Stimulated activated naive CD8-positive, alpha-beta T cell treated with anti-CD3 and anti-CD28 coated beads, Interleukin-15, Interleukin-2, amounts not matched to agents 100 ng/mL and 50 ng/mL, for 24 hours (primary cell): ENCODE measurements at regions not wholly inside any gene's neighbourhood (a gene's known extent, or its start where the extent isn't known, plus 50 kb on each side); places are given as distances from the start of the nearest gene placed in this dataset.

Experiments used
- H3K27ac Mint-ChIP-seq: one replicate; pipeline ENCODE4 v1.8.0; 2021; ENCODE audit warnings: mild to moderate bottlenecking, mixed read lengths
- H3K27me3 Mint-ChIP-seq: one replicate; pipeline ENCODE4 v1.8.0; 2021; ENCODE audit warnings: mixed read lengths
- H3K36me3 Mint-ChIP-seq: one replicate; pipeline ENCODE4 v1.8.0; 2021; ENCODE audit warnings: low read depth, mixed read lengths
- H3K4me1 Mint-ChIP-seq: one replicate; pipeline ENCODE4 v1.8.0; 2021; ENCODE audit warnings: low read depth, mixed read lengths
- H3K4me3 Mint-ChIP-seq: one replicate; pipeline ENCODE4 v1.8.0; 2021; ENCODE audit warnings: mild to moderate bottlenecking, mixed read lengths
- H3K9me3 Mint-ChIP-seq: one replicate; pipeline ENCODE4 v1.8.0; 2021; ENCODE audit warnings: mixed read lengths

DNA sequence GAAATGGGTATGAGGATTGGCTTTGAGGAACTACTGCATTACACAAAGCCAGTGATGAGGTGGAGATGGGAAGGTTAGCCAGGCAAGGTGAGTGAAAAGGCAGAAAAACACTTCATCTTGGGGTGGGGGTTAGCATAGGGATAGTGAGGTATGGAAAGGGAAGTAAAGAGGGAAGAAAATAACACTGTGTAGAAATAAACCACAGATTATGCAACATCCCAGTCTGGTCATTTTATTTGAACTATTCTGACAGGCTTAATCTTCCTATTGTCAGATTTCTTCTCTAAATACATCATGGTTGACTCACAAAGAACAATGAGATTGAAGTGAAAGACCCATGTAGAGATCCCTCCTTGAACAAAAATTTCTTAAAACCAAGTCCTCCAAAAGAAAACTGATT is 640.2 kb downstream of the PTPRC start:
- H3K27me3 Mint-ChIP-seq: peaks cover 13% of the 10 kb centered on the region
- no peak overlapping the region for H3K27ac Mint-ChIP-seq
- H3K36me3 Mint-ChIP-seq: no peaks in the 10 kb centered on the region
- H3K9me3 Mint-ChIP-seq: peaks cover 16% of the 10 kb centered on the region
- no peak overlapping the region for H3K4me3 Mint-ChIP-seq
- H3K4me1 Mint-ChIP-seq: peaks cover 34% of the 10 kb centered on the region

DNA sequence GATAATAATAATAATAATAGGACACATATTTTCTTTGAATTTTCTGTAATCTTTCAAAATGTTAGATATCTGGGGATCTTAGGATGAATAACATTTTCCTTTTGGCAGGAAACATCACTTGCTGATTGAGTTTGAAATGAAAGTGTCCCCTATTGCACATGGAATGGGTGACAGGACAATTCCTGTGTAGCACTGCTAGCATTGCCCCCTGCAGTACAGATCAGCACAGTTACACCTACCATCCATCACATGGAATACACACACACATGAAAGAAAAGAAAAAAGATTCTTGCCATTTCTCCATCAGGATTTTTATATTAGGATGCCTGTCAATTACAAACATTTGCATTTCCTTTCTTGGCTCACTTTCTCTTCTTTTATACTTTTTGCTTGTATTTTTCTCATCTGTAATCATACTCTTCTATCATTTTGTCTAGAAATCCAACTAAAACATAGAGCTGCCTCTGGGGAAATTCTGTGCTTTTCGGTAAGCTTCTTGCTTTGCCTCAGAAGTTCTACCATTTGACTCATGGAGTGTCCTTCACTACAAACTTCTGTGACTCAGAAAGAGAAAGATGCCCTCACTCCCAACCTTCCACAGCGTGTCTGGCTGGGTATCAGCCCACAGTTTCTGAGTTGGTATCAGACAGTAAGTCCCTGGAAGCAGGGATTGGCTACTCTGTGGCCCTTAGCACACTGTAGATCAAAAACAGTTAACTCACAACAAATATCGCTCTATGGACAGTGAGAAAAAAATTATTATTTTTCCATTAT is 641.2 kb downstream of the PTPRC start:
- H3K4me3 Mint-ChIP-seq: no peak overlapping the region
- peak overlapping the region; percentile 34 for H3K27ac Mint-ChIP-seq
- H3K9me3 Mint-ChIP-seq: peaks cover 16% of the 10 kb centered on the region
- H3K4me1 Mint-ChIP-seq: peaks cover 32% of the 10 kb centered on the region
- H3K27me3 Mint-ChIP-seq: peaks cover 15% of the 10 kb centered on the region
- no peaks in the 10 kb centered on the region for H3K36me3 Mint-ChIP-seq

DNA sequence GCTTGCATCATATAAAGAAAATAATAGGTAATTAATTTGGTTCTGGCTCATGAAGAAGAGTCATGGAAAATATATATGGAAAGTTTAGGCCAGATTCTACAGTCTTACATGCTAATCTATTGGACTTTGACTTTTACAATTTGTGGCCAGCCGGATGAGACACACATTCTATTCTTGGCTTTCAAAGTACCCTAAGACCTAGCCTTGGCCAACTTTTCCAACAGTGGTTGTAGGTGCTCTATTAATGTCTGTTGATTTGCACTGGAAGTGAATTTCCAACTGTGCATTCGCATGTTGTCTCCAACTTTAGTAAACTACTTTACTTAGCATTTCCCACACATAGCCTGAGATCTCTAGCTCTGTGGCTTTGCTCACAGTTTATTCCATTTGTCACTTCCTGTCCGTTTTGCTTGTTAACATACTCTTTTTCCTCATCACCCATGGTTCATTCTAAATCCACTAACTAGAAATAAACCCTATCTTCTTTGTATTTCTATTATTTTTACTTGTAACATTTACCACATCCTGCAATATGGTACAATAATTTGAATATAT is 644.0 kb downstream of the PTPRC start:
- Mint-ChIP-seq H3K27me3 (peaks cover 24% of the 10 kb centered on the region), H3K9me3 (peaks cover 5% of the 10 kb centered on the region), H3K36me3 (no peaks in the 10 kb centered on the region)

DNA sequence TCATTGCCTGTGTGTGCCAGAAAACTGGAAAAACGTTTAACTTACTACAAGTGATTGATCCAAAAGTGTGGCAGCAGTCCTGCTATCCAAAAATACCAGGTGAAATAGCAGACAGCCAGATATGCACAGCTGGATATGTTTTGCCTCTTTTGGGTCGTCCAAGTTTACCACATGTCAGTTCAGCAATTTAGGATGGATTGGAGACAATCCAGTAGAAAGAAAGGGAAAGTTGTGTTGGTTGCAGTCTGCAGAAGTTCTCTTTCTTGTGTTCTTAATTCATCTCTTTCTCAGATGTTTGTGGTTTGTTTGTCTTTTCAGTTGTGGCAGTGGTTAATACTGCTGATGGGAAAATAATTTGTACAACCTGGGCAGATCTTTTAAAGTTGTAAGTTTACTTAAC is 645.0 kb downstream of the PTPRC start:
- H3K4me3 Mint-ChIP-seq: no peak overlapping the region
- peaks cover 48% of the 10 kb centered on the region for H3K4me1 Mint-ChIP-seq
- peaks cover 4% of the 10 kb centered on the region for H3K9me3 Mint-ChIP-seq
- H3K27me3 Mint-ChIP-seq: peaks cover 24% of the 10 kb centered on the region
- no peaks in the 10 kb centered on the region for H3K36me3 Mint-ChIP-seq
- no peak overlapping the region for H3K27ac Mint-ChIP-seq

More for the DNA sequence above, 644.0 kb downstream of the PTPRC start:
- no peak overlapping the region for H3K27ac Mint-ChIP-seq
- H3K4me3 Mint-ChIP-seq: no peak overlapping the region
- H3K4me1 Mint-ChIP-seq: peaks cover 47% of the 10 kb centered on the region

DNA sequence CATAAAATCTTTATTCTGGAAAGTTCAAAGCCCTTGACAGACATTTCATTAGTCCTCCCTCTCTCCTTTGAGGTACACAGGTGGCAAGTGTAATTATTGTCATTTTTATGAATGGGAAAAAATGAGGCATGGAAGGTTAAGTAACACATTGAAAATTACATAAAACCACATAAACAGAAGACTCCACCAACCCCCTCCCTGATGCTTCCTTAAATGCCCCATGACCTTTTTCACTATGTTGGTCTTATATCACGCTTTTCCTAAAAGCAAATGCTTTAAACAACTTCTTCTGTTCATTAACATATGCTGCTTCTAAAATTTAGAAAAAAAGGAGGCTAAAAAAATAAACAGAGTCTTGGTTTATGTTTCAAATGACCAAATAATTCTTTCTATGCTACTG is 648.4 kb downstream of the PTPRC start:
- Mint-ChIP-seq H3K4me1 (peaks cover 38% of the 10 kb centered on the region), H3K36me3 (no peaks in the 10 kb centered on the region)

DNA sequence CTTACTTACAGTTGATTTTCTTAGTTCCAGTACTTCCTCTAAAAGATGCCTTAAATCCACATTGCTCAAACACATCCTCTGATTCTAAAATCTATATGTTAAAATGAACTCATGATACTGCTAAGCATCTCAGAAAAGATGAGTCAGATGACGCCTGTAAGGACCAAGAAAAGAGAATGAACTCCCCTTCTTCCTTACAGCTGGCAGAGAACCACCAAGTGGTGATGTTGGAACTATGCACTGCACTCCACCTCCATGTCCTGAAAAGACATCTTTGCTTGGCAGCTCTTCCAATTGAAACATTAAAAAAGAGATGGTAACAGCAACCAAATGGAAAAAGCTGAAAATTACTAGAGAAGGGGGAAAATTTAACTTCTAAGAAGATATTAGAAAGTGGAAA is 648.8 kb downstream of the PTPRC start:
- no peak overlapping the region for H3K27ac Mint-ChIP-seq
- H3K9me3 Mint-ChIP-seq: peaks cover 4% of the 10 kb centered on the region
- H3K27me3 Mint-ChIP-seq: peaks cover 24% of the 10 kb centered on the region
- H3K4me1 Mint-ChIP-seq: peaks cover 33% of the 10 kb centered on the region
- H3K36me3 Mint-ChIP-seq: no peaks in the 10 kb centered on the region
- no peak overlapping the region for H3K4me3 Mint-ChIP-seq

More for the DNA sequence above, 648.4 kb downstream of the PTPRC start:
- Mint-ChIP-seq H3K4me3 (no peak overlapping the region), H3K9me3 (peaks cover 4% of the 10 kb centered on the region), H3K27me3 (peaks cover 24% of the 10 kb centered on the region), H3K27ac (peak overlapping the region; percentile 55)

DNA sequence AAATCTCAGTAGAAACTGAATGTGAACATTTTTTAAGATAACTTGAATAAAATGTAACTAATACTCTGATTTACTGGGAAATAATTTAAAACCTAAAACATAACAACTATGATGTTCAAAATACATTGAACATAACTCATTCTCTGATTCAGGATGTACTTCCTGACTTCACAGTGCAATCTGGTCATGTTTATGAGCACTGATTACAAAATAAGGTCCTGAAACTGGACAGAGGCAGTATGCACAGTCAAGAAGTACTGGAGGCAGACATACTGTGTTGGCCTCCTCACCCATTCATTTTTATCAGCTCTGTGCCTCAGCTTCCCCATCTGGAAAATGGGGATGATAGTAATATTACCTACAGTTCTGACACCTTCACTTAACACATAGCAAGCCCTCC is 651.3 kb downstream of the PTPRC start:
- Mint-ChIP-seq H3K36me3 (no peaks in the 10 kb centered on the region), H3K27ac (no peak overlapping the region), H3K4me1 (peaks cover 16% of the 10 kb centered on the region), H3K9me3 (peaks cover 4% of the 10 kb centered on the region), H3K4me3 (no peak overlapping the region), H3K27me3 (peaks cover 12% of the 10 kb centered on the region)

DNA sequence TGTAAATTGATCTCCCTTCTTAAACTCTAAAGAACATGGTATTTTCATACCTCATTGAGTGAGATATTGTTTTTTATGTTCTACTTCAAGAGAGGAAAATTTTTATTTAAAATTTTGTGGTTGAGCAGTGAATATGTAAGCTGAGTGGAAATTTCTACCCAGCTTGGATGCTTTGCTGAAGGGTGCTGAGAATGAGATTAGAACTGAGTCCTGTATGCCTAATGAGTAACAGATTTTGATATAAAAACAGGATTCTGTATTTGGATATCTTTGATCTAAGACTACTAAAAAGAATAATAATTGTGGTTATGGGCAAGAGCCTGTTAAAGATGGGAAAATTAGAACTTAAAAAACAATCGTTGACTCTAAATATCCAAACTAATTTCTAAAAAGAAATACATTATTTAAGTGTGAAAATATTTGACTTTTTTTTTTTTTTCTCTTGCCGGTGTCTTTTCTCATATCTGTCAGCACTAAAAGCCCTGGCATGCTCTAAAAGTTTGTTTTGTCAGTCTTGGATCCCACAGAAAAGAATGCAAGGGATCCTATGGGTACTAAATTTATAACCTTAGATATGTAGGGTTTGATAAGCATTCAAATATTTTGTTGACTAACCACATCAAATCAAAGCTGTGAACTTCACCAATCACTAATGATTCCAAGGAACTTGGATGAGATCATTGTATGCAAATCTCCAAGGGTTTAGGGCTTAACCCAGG is 652.3 kb downstream of the PTPRC start:
- Mint-ChIP-seq H3K27ac (no peak overlapping the region), H3K9me3 (peaks cover 4% of the 10 kb centered on the region), H3K36me3 (no peaks in the 10 kb centered on the region), H3K27me3 (peaks cover 10% of the 10 kb centered on the region), H3K4me3 (no peak overlapping the region), H3K4me1 (peaks cover 16% of the 10 kb centered on the region)

DNA sequence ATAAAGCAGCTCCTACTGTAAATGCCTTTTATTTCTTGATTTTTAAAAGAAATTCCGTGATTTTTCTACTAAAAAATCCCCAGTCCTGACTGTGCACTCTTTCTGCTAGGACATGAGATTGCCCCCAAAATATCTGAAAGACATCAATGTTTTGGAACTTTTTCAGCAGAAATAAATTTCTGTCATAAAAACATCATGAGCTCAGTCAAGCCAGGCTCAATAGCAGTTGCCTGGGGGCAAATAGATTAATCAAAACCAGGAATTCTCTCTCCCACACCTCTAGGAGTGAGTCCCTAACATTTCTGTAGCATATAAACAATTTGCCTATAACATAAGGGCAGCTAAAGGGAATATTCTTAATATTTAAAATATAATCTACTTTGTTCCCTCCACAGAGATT is 654.1 kb downstream of the PTPRC start:
- Mint-ChIP-seq H3K27me3 (peaks cover 5% of the 10 kb centered on the region), H3K4me3 (no peak overlapping the region), H3K27ac (no peak overlapping the region), H3K9me3 (no peaks in the 10 kb centered on the region), H3K36me3 (no peaks in the 10 kb centered on the region), H3K4me1 (peaks cover under 1% of the 10 kb centered on the region)

DNA sequence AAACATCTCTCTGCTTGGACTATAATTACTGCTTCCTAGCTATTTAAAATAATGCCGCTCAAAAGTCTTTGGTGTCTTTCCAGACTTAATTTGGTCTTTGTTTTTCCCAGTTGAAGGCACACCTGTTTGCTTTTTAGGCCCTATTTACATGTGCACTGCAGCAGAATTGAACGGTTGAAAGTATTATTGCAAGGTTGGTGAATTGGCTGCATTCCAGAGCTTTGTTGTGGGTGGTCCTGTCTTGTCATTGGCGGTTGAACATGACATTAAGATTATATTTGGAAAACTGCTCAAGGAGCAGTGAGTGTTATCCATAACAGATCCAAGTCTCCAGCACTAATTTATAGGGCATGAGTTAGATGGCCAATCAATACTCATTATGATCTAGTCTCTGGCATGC is 656.3 kb downstream of the PTPRC start:
- H3K4me3 Mint-ChIP-seq: no peak overlapping the region
- H3K27ac Mint-ChIP-seq: no peak overlapping the region
- peaks cover 6% of the 10 kb centered on the region for H3K4me1 Mint-ChIP-seq
- H3K9me3 Mint-ChIP-seq: no peaks in the 10 kb centered on the region
- no peaks in the 10 kb centered on the region for H3K36me3 Mint-ChIP-seq
- H3K27me3 Mint-ChIP-seq: peaks cover 5% of the 10 kb centered on the region

DNA sequence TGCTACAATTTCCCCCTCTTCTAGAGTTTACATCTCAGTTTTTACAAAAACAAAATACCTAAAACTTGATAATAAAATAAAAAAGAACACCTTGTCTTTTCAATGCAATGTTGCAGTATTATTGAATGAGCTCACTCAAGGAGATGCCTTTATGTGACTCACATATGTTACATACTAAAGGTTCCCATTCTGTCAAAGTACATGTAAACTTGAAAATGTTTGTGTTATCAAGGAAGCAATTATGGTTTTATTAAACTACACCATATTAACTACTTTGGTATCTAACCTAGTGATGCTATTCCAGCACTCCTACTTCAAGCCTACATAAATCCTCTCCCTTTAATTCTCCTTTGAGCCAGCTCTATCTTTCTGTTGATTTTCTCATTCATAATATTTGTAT is 658.3 kb downstream of the PTPRC start:
- no peaks in the 10 kb centered on the region for H3K9me3 Mint-ChIP-seq
- peaks cover 5% of the 10 kb centered on the region for H3K27me3 Mint-ChIP-seq
- no peaks in the 10 kb centered on the region for H3K36me3 Mint-ChIP-seq
- no peak overlapping the region for H3K4me3 Mint-ChIP-seq
- H3K27ac Mint-ChIP-seq: no peak overlapping the region
- H3K4me1 Mint-ChIP-seq: peaks cover 13% of the 10 kb centered on the region

DNA sequence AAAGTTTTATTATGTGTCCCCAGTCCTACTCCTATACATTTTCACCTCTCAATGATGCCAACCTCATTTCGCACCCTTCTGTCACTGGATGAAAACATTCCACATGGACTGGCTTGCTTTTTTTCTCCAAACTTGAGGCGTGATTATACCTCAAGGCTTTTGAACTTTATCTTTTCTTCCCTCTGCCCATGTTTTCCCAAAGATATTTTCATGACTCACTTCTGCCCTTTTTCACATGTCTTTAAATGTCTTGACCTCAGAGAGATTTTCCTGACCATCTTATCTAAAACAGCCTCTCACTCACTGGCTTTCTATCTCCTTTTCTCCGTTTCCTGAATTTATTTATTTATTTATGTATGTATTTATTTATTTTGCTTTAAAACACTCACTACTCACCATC is 659.0 kb downstream of the PTPRC start:
- Mint-ChIP-seq H3K27ac (no peak overlapping the region), H3K9me3 (no peaks in the 10 kb centered on the region), H3K27me3 (peaks cover 5% of the 10 kb centered on the region), H3K36me3 (no peaks in the 10 kb centered on the region), H3K4me3 (no peak overlapping the region), H3K4me1 (peaks cover 19% of the 10 kb centered on the region)

DNA sequence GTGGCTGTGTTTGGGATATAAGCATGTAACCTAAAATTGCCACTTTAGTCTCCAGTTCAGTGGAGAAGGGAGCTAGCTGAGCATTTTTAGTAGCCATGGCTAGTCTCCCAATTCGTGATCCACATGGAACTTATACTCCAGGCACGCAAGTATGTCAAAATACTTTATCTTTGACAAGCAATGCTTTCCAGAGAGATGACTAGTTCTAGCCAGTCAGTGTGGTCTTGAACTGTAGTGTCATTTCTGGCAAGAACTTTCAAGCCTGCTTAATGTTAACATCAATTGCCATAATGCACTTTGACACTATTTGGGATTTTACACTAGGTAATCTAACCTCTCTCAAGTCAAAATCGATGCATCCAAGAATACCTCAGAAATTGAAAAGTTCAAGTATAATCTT is 660.0 kb downstream of the PTPRC start:
- H3K9me3 Mint-ChIP-seq: peaks cover 2% of the 10 kb centered on the region
- no peak overlapping the region for H3K27ac Mint-ChIP-seq
- H3K4me3 Mint-ChIP-seq: no peak overlapping the region
- no peaks in the 10 kb centered on the region for H3K36me3 Mint-ChIP-seq
- peaks cover 7% of the 10 kb centered on the region for H3K27me3 Mint-ChIP-seq
- peaks cover 27% of the 10 kb centered on the region for H3K4me1 Mint-ChIP-seq

DNA sequence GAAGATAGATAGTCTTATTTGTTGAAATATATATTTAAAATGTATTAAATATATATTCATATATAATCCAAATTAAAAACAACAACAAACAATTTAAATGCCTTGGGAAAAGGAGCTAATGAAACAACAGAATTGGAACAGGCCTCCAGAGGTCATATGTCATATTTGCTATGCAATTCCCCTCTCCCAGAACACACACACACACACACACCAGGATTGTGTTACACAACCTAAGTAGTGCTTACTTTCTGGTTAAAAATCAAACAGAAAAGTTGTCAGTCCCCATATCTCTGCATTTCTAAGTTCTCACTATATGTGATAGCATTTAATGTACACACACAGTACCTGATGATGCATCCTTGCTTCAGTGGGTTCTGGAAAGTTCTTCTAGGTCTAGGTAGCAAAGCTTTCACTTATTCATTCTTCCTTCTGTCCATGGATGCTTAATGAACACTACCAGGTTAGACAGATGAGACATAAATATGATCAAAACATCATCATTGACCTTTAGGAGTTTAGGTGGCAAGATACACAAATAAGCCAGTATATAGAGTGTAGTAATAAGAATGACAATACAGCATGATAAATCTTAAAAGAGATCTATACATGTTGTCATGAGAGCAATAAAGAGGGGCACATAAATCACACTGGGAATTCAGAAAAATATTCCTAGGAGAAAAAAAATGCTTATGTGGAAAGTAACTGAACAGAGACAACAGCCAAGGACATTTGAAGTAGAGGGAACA is 662.8 kb downstream of the PTPRC start:
- Mint-ChIP-seq H3K27ac (peak overlapping the region; percentile 88), H3K4me3 (peak overlapping the region; percentile 37), H3K9me3 (peaks cover 3% of the 10 kb centered on the region), H3K36me3 (no peaks in the 10 kb centered on the region), H3K4me1 (peaks cover 30% of the 10 kb centered on the region), H3K27me3 (peaks cover 20% of the 10 kb centered on the region)

DNA sequence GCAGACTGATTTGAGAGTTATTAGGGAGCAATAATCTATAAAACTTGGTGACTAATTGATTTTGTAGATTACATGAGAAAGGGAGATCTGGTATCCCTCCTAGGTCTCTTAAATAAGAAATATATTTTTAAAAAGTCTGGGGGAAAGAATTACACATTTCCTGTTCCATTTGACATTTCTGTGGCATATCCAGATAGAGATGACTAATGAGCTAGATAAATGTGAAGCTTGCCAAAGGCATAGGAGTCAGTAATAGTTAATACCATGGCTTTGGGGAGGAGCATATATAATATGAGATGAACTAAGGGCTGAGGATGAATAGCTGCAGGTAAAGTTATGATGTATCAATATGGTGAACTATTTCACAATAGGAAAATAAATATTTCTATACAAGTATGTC is 663.7 kb downstream of the PTPRC start:
- Mint-ChIP-seq H3K9me3 (peaks cover 3% of the 10 kb centered on the region), H3K36me3 (no peaks in the 10 kb centered on the region), H3K27me3 (peaks cover 21% of the 10 kb centered on the region), H3K27ac (peak overlapping the region; percentile 88), H3K4me3 (peak overlapping the region; percentile 37), H3K4me1 (peaks cover 30% of the 10 kb centered on the region)
